Effector memory CD8-positive, alpha-beta T cell (primary cell): ENCODE measurements at regions not wholly inside any gene's neighbourhood (a gene's known extent, or its start where the extent isn't known, plus 50 kb on each side); places are given as distances from the start of the nearest gene placed in this dataset.

Experiments used
- ATAC-seq: fragments of 150-1000 bp; cut with Tn5 transposase; replicated peaks from 2 replicates; pipeline ENCODE4 v1.10.0; 2021; ENCODE audit warnings: mild to moderate bottlenecking, moderate library complexity
- DNase-seq, 3 experiments: peaks; one replicate each; pipeline ENCODE4 v3.0.0; 2021
- H3K27ac Mint-ChIP-seq, 2 donors: one replicate each; pipeline ENCODE4 v1.8.0; 2022; ENCODE audit warnings: mild to moderate bottlenecking in 2 of 2, mixed read lengths in 2 of 2, moderate library complexity in 2 of 2
- H3K27me3 Mint-ChIP-seq, 2 donors: one replicate each; pipeline ENCODE4 v1.8.0; 2022; ENCODE audit warnings: mixed read lengths in 2 of 2
- H3K36me3 Mint-ChIP-seq: one replicate; pipeline ENCODE4 v1.8.0; 2022; ENCODE audit warnings: mild to moderate bottlenecking, moderate library complexity, mixed read lengths; ENCODE audit not compliant: insufficient read depth
- H3K4me1 Mint-ChIP-seq, 2 donors: one replicate each; pipeline ENCODE4 v1.8.0; 2022; ENCODE audit warnings: low read depth in 2 of 2, mixed read lengths in 2 of 2
- H3K4me3 Mint-ChIP-seq, 2 donors: one replicate each; pipeline ENCODE4 v1.8.0; 2022; ENCODE audit warnings: mild to moderate bottlenecking in 2 of 2, mixed read lengths in 2 of 2, moderate library complexity in 2 of 2
- H3K9me3 Mint-ChIP-seq, 2 donors: one replicate each; pipeline ENCODE4 v1.8.0; 2022; ENCODE audit warnings: mixed read lengths in 2 of 2

- Mint-ChIP-seq H3K36me3 (no peaks in the 10 kb centered on the region), H3K4me3 (no peak overlapping the region), H3K4me1 (no peaks in the 10 kb centered on the region), H3K27ac (no peak overlapping the region), H3K9me3 (peaks cover 0 to 3% of the 10 kb centered on the region in 2 donors), H3K27me3 (no peaks in the 10 kb centered on the region)
- DNase-seq (no peak), ATAC-seq (no peak)
Measured at GRCh38 chr18:68560128-68560527, 154.8 kb downstream of the TMX3 start.

- Mint-ChIP-seq H3K27me3 (no peaks in the 10 kb centered on the region), H3K4me1 (no peaks in the 10 kb centered on the region), H3K4me3 (no peak overlapping the region), H3K27ac (no peak overlapping the region), H3K36me3 (no peaks in the 10 kb centered on the region), H3K9me3 (peaks cover 0 to 1% of the 10 kb centered on the region in 2 donors)
- DNase-seq (no peak), ATAC-seq (no peak)
Measured at GRCh38 chr18:68557183-68557582, 157.7 kb downstream of the TMX3 start.

GRCh38 chr18:68555879-68556301 is 159.0 kb downstream of the TMX3 start:
- H3K27ac Mint-ChIP-seq, result no peak overlapping the region

GRCh38 chr18:68548904-68549870 is 165.7 kb downstream of the TMX3 start:
- ATAC-seq (no peak), DNase-seq (no peak)
- Mint-ChIP-seq H3K27me3 (no peaks in the 10 kb centered on the region), H3K27ac (no peak overlapping the region), H3K9me3 (peaks cover 0 to 1% of the 10 kb centered on the region in 2 donors), H3K4me1 (no peaks in the 10 kb centered on the region), H3K36me3 (no peaks in the 10 kb centered on the region), H3K4me3 (no peak overlapping the region)

More at GRCh38 chr18:68555879-68556301, 159.0 kb downstream of the TMX3 start:
- Mint-ChIP-seq H3K4me3 (no peak overlapping the region), H3K27me3 (no peaks in the 10 kb centered on the region), H3K9me3 (peaks cover 0 to 1% of the 10 kb centered on the region in 2 donors), H3K4me1 (no peaks in the 10 kb centered on the region), H3K36me3 (no peaks in the 10 kb centered on the region)
- ATAC-seq, result no peak
- no peak for DNase-seq

- Mint-ChIP-seq H3K27ac (no peak overlapping the region), H3K36me3 (no peaks in the 10 kb centered on the region), H3K9me3 (peaks cover 0 to 1% of the 10 kb centered on the region in 2 donors), H3K27me3 (no peaks in the 10 kb centered on the region), H3K4me1 (no peaks in the 10 kb centered on the region), H3K4me3 (no peak overlapping the region)
- ATAC-seq (no peak), DNase-seq (no peak)
Measured at GRCh38 chr18:68543344-68543743, 171.6 kb downstream of the TMX3 start.

- ATAC-seq, result no peak
- DNase-seq, result no peak
- Mint-ChIP-seq H3K36me3 (no peaks in the 10 kb centered on the region), H3K27me3 (no peaks in the 10 kb centered on the region), H3K9me3 (peaks cover 0 to 1% of the 10 kb centered on the region in 2 donors), H3K27ac (no peak overlapping the region), H3K4me3 (no peak overlapping the region), H3K4me1 (no peaks in the 10 kb centered on the region)
Measured at GRCh38 chr18:68542846-68543245, 172.1 kb downstream of the TMX3 start.

GRCh38 chr18:68533641-68534040 is 181.3 kb downstream of the TMX3 start:
- Mint-ChIP-seq H3K27me3 (no peaks in the 10 kb centered on the region), H3K9me3 (no peaks in the 10 kb centered on the region), H3K36me3 (no peaks in the 10 kb centered on the region), H3K4me1 (peaks cover 0 to 4% of the 10 kb centered on the region in 2 donors), H3K4me3 (no peak overlapping the region), H3K27ac (no peak overlapping the region)
- no peak for DNase-seq
- no peak for ATAC-seq

- H3K27ac Mint-ChIP-seq, result peak overlapping the region in 1 of 2 donors; percentile 41
- H3K36me3 Mint-ChIP-seq, result no peaks in the 10 kb centered on the region
- ATAC-seq (peak; percentile 60), DNase-seq (no peak)
- H3K27me3 Mint-ChIP-seq, result no peaks in the 10 kb centered on the region
- no peak overlapping the region for H3K4me3 Mint-ChIP-seq
- peaks cover 0 to 4% of the 10 kb centered on the region in 2 donors for H3K4me1 Mint-ChIP-seq
- H3K9me3 Mint-ChIP-seq, result no peaks in the 10 kb centered on the region
Measured at GRCh38 chr18:68532328-68532885, 182.5 kb downstream of the TMX3 start.

GRCh38 chr18:68525091-68525490 is 189.8 kb downstream of the TMX3 start:
- Mint-ChIP-seq H3K4me3 (no peak overlapping the region), H3K27ac (no peak overlapping the region), H3K9me3 (peaks cover 0 to 5% of the 10 kb centered on the region in 2 donors), H3K27me3 (peaks cover 0 to 9% of the 10 kb centered on the region in 2 donors), H3K4me1 (no peaks in the 10 kb centered on the region), H3K36me3 (no peaks in the 10 kb centered on the region)
- no peak for ATAC-seq
- no peak for DNase-seq

GRCh38 chr18:68520406-68521075 is 194.4 kb downstream of the TMX3 start:
- no peaks in the 10 kb centered on the region for H3K36me3 Mint-ChIP-seq
- no peak for ATAC-seq
- H3K4me1 Mint-ChIP-seq, result no peaks in the 10 kb centered on the region
- H3K27ac Mint-ChIP-seq, result no peak overlapping the region
- no peak overlapping the region for H3K4me3 Mint-ChIP-seq
- peaks cover 0 to 9% of the 10 kb centered on the region in 2 donors for H3K27me3 Mint-ChIP-seq
- DNase-seq, result no peak
- peaks cover 0 to 5% of the 10 kb centered on the region in 2 donors for H3K9me3 Mint-ChIP-seq

GRCh38 chr18:68519336-68519735 is 195.6 kb downstream of the TMX3 start:
- ATAC-seq (no peak), DNase-seq (no peak)
- H3K9me3 Mint-ChIP-seq, result peaks cover 0 to 6% of the 10 kb centered on the region in 2 donors
- H3K4me3 Mint-ChIP-seq, result no peak overlapping the region
- H3K27me3 Mint-ChIP-seq, result peaks cover 0 to 9% of the 10 kb centered on the region in 2 donors
- no peak overlapping the region for H3K27ac Mint-ChIP-seq
- H3K4me1 Mint-ChIP-seq, result no peaks in the 10 kb centered on the region
- H3K36me3 Mint-ChIP-seq, result no peaks in the 10 kb centered on the region

GRCh38 chr18:68509902-68510301 is 205.0 kb downstream of the TMX3 start:
- no peak overlapping the region for H3K27ac Mint-ChIP-seq
- peaks cover 0 to 5% of the 10 kb centered on the region in 2 donors for H3K9me3 Mint-ChIP-seq
- DNase-seq (no peak), ATAC-seq (no peak)
- no peaks in the 10 kb centered on the region for H3K27me3 Mint-ChIP-seq
- no peak overlapping the region for H3K4me3 Mint-ChIP-seq
- H3K36me3 Mint-ChIP-seq, result no peaks in the 10 kb centered on the region
- no peaks in the 10 kb centered on the region for H3K4me1 Mint-ChIP-seq

- ATAC-seq, result no peak
- Mint-ChIP-seq H3K4me1 (no peaks in the 10 kb centered on the region), H3K4me3 (no peak overlapping the region), H3K36me3 (no peaks in the 10 kb centered on the region), H3K27me3 (no peaks in the 10 kb centered on the region), H3K27ac (no peak overlapping the region), H3K9me3 (peaks cover 0 to 1% of the 10 kb centered on the region in 2 donors)
- DNase-seq, result no peak
Measured at GRCh38 chr18:68507781-68508180, 207.1 kb downstream of the TMX3 start.
